IPS DF 6.9 (cell line): ENCODE measurements at regions not wholly inside any gene's neighbourhood (a gene's known extent, or its start where the extent isn't known, plus 50 kb on each side); places are given as distances from the start of the nearest gene placed in this dataset.
"Not testable (repeated sequence)": the region's sequence is repeated elsewhere in the genome, so short reads cannot be mapped to it uniquely, and the experiment has no call there.

Experiments used
- DNase-seq: peaks from one replicate; pipeline ENCODE4 v3.0.0-alpha.2; 2013; ENCODE audit warnings: low read depth, low spot score
- H3K27ac ChIP-seq: one replicate; pipeline ENCODE4 v1.5.1; 2013; ENCODE audit warnings: low read length, control low read depth
- H3K27me3 ChIP-seq: 2 replicates; pipeline ENCODE4 v1.6.1; 2013; ENCODE audit warnings: mild to moderate bottlenecking, low read length; ENCODE audit not compliant: control insufficient read depth, insufficient read depth
- H3K36me3 ChIP-seq: 2 replicates; pipeline ENCODE4 v1.6.1; 2013; ENCODE audit warnings: low read length; ENCODE audit not compliant: control insufficient read depth, insufficient read depth
- H3K4me1 ChIP-seq: 2 replicates; pipeline ENCODE4 v1.6.1; 2013; ENCODE audit warnings: low read length; ENCODE audit not compliant: control insufficient read depth, insufficient read depth
- H3K4me3 ChIP-seq: 2 replicates; pipeline ENCODE4 v1.5.1; 2013; ENCODE audit warnings: mild to moderate bottlenecking, low read length
- H3K9me3 ChIP-seq: 2 replicates; pipeline ENCODE4 v1.6.1; 2013; ENCODE audit warnings: low read length, inconsistent platforms; ENCODE audit not compliant: control insufficient read depth, insufficient read depth
- whole genome bisulfite sequencing: extraction: QIAGEN DNeasy Blood & Tissue Kit; methylation state at CpG from one replicate; pipeline ENCODE4 v1.1.7; 2013; ENCODE audit warnings: mixed read lengths, missing lambda C conversion rate; ENCODE audit not compliant: insufficient read length, insufficient coverage; 5-methylcytosine and 5-hydroxymethylcytosine counted together

DNA sequence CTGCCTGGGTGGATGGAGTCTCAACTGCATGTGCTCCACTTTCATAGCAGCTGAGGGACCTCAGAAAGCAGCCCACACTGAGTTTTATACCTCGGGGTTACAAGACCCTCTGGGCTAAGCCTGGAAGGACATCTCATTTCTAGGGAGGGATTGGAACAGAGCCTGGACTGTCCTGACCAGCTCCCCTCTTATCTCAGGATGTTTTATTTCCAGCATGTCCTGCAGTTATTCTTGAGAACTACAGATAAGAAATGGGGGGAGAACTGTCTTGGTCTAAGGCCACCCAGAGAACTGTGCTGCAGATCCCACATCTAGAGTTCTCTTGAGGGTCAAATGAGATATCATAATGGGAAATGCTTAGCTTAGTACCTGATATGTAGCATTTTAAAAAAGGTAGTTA lies 97.3 kb upstream of the CHD6 start:
- no peak for DNase-seq
- no peak overlapping the region for H3K27ac ChIP-seq
- no peak overlapping the region for H3K4me3 ChIP-seq
- H3K9me3 ChIP-seq = no peaks in the 10 kb centered on the region
- no peaks in the 10 kb centered on the region for H3K27me3 ChIP-seq
- no CpG with 5 or more reads among the region's 1 CpG for WGBS
- no peaks in the 10 kb centered on the region for H3K4me1 ChIP-seq
- H3K36me3 ChIP-seq = no peaks in the 10 kb centered on the region

- Histone ChIP-seq H3K27me3 (no peaks in the 10 kb centered on the region), H3K4me3 (no peak overlapping the region), H3K9me3 (no peaks in the 10 kb centered on the region), H3K27ac (no peak overlapping the region), H3K36me3 (no peaks in the 10 kb centered on the region), H3K4me1 (no peaks in the 10 kb centered on the region)
- DNase-seq = no peak
- no CpG with 5 or more reads among the region's 1 CpG for WGBS
Measured at GRCh38 chr20:41714030-41714429, 95.9 kb upstream of the CHD6 start.

GRCh38 chr20:41704896-41705295 lies 86.7 kb upstream of the CHD6 start:
- no peak overlapping the region for H3K27ac ChIP-seq
- no peaks in the 10 kb centered on the region for H3K27me3 ChIP-seq
- no peak for DNase-seq
- WGBS = no CpG with 5 or more reads among the region's 6 CpGs
- no peak overlapping the region for H3K4me3 ChIP-seq
- no peaks in the 10 kb centered on the region for H3K4me1 ChIP-seq
- no peaks in the 10 kb centered on the region for H3K36me3 ChIP-seq
- H3K9me3 ChIP-seq = no peaks in the 10 kb centered on the region

DNA sequence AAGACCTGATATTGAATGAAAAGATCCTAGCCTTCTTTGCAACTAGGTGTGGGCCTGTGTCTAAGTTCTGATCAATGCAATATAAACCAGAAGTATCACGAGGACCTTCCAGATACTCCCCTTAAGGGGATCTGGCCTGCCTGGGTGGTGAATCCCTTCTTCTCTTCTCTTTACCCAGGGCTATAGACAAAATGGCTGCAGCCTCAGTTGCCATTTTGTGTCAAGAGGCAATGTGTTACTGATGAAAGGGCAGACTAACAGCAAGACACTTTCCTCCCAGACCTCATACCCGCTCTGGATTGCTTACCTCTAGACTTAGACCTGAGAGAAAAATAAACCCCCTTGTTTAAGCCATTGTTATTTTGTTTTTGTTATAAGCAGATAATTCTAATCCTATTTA lies 84.5 kb upstream of the CHD6 start:
- H3K4me3 ChIP-seq = no peak overlapping the region
- DNase-seq = no peak
- H3K27ac ChIP-seq = no peak overlapping the region
- H3K36me3 ChIP-seq = no peaks in the 10 kb centered on the region
- no peaks in the 10 kb centered on the region for H3K9me3 ChIP-seq
- H3K27me3 ChIP-seq = no peaks in the 10 kb centered on the region
- H3K4me1 ChIP-seq = no peaks in the 10 kb centered on the region
- WGBS = no CpG with 5 or more reads among the region's 2 CpGs

- H3K4me1 ChIP-seq = no peaks in the 10 kb centered on the region
- DNase-seq = no peak
- no peaks in the 10 kb centered on the region for H3K27me3 ChIP-seq
- H3K36me3 ChIP-seq = no peaks in the 10 kb centered on the region
- no CpG with 5 or more reads among the region's 5 CpGs for WGBS
- no peak overlapping the region for H3K27ac ChIP-seq
- no peaks in the 10 kb centered on the region for H3K9me3 ChIP-seq
- no peak overlapping the region for H3K4me3 ChIP-seq
Measured at GRCh38 chr20:41701588-41702348, 83.6 kb upstream of the CHD6 start.

GRCh38 chr20:41699673-41700072 lies 81.5 kb upstream of the CHD6 start:
- not testable (repeated sequence) for H3K4me1 ChIP-seq, H3K27me3 ChIP-seq, H3K4me3 ChIP-seq, DNase-seq, H3K27ac ChIP-seq, H3K9me3 ChIP-seq, H3K36me3 ChIP-seq
- WGBS = no CpG with 5 or more reads among the region's 3 CpGs

GRCh38 chr20:41697861-41698559 lies 79.8 kb upstream of the CHD6 start:
- H3K4me1 ChIP-seq = peaks cover 2% of the 10 kb centered on the region; the same call in 1 of the 2 replicates
- H3K4me3 ChIP-seq = no peak overlapping the region
- no peaks in the 10 kb centered on the region for H3K27me3 ChIP-seq
- DNase-seq = no peak
- H3K36me3 ChIP-seq = no peaks in the 10 kb centered on the region
- H3K9me3 ChIP-seq = no peaks in the 10 kb centered on the region
- H3K27ac ChIP-seq = no peak overlapping the region
- no CpG with 5 or more reads among the region's 6 CpGs for WGBS

DNA sequence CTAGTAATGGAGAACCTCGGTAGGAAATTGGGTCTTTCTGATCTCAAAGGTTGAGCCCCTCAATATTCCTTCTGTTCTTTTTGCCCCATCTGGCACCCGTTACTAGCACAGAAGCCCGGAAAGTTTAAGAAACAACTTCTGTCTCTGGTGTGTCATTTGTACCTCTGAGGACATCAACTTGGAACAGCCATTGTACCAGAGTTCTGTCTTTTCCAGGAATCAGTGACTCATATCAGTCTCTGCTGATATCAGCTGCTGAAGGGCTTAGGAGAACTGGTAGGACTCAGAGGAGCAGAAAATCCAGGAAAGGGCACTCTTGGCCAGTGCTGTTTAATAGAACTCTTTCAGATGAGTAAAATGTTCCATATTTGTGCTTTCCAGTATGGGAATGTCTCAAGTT lies 78.3 kb upstream of the CHD6 start:
- Histone ChIP-seq H3K4me3 (no peak overlapping the region), H3K4me1 (peaks cover 2% of the 10 kb centered on the region; the same call in 1 of the 2 replicates), H3K36me3 (no peaks in the 10 kb centered on the region), H3K27me3 (no peaks in the 10 kb centered on the region), H3K27ac (no peak overlapping the region), H3K9me3 (no peaks in the 10 kb centered on the region)
- no CpG with 5 or more reads among the region's 3 CpGs for WGBS
- no peak for DNase-seq

DNA sequence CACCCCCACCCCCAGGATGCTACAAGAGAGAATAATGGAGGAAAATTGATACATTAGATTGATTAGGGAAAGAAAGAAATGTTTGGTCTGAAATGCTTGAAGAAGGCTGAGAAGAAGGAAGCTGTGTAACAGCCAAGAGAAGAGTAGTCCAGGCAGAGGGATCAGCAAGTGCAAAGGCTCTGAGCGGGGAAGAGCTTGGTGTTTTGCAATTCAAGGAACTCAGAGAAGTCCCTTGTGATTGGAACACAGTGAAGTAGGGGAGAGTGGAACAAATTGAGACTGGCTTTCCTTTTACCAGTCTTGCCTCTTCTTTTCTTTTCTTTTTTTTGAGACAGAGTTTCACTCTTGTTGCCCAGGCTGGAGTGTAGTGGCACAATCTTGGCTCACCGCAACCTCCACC lies 76.6 kb upstream of the CHD6 start:
- no peaks in the 10 kb centered on the region for H3K36me3 ChIP-seq
- peaks cover 3% of the 10 kb centered on the region; the same call in 1 of the 2 replicates for H3K4me1 ChIP-seq
- no peaks in the 10 kb centered on the region for H3K9me3 ChIP-seq
- no peaks in the 10 kb centered on the region for H3K27me3 ChIP-seq
- WGBS = no CpG with 5 or more reads among the region's 2 CpGs
- no peak overlapping the region for H3K27ac ChIP-seq
- DNase-seq = no peak
- H3K4me3 ChIP-seq = no peak overlapping the region

DNA sequence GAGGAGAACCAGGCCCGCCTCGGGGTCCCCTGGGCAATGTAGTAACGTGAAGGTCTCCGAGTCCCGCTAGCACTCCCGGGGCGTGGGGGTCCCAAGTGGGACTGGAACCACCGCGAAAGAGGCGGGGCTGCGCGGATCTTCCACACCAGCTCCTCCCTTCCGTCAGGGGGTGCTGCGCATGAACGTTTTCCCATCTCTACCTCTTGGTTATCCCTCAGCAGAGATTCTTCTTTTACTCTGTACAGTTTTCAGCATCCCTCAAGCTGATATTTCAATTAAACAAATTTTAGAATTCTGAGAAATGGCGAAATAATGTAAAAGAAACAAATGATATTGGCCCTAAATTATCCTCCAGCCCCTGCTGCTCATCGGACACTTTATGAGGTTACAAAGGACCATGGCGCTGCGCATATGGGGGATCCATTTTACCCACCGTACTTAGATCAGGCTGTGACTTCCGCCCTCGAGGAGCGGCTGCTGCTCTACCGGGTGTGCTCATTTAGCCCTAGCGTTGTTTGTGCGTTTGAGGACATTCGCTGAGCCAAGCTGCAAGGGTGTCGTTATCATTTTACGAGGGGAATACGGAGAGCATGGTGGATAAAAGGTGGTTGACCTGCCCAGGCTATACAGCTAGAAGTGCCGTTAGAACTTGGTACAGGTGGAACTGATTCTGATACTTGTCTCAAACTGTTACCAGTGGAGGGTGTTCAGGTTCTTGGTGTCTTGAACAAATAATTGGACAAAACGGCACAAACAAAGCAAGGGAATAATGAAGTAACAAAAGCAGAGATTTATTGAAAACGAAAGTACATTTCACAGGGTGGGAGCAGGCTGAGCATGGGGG lies 75.2 kb upstream of the CHD6 start:
- H3K27ac ChIP-seq = no peak overlapping the region
- H3K4me1 ChIP-seq = peaks cover 3% of the 10 kb centered on the region; the same call in 1 of the 2 replicates
- H3K4me3 ChIP-seq = peak overlapping the region; percentile 45; the same call in 1 of the 2 replicates
- WGBS = no CpG with 5 or more reads among the region's 33 CpGs
- H3K9me3 ChIP-seq = no peaks in the 10 kb centered on the region
- H3K27me3 ChIP-seq = no peaks in the 10 kb centered on the region
- H3K36me3 ChIP-seq = no peaks in the 10 kb centered on the region
- peak; percentile 71 for DNase-seq
